CD4-positive, alpha-beta T cell (primary cell): ENCODE measurements at regions not wholly inside any gene's neighbourhood (a gene's known extent, or its start where the extent isn't known, plus 50 kb on each side); places are given as distances from the start of the nearest gene placed in this dataset.

ENCODE experiments used
- ATAC-seq: fragments of 200-7000 bp; cut with Tn5 transposase; one replicate; pipeline ENCODE4 v1.10.0; 2022; ENCODE audit warnings: mild to moderate bottlenecking; ENCODE audit not compliant: poor library complexity
- CTCF ChIA-PET: fragments of 350-600 bp; sonication (Branson Sonifier 250); formaldehyde crosslinking; loops from one replicate; lab custom pipeline; 2021; ENCODE audit warnings: antibody characterized with exemption, inconsistent platforms; lab: Charles Lee
- POLR2A ChIA-PET: fragments of 350-600 bp; sonication (Branson Sonifier 250); formaldehyde crosslinking; loops from one replicate; lab custom pipeline; 2021; ENCODE audit warnings: antibody characterized with exemption, inconsistent platforms; lab: Charles Lee
- DNase-seq, 14 experiments: peaks; one replicate each; pipeline ENCODE4 v3.0.0-alpha.2; 2013 to 2020; ENCODE audit warnings: mixed read lengths in 2 of 14
- H3K27ac ChIP-seq, 2 donors: one replicate each; pipeline versions ENCODE4 v1.5.1 to v1.7.0; 2013; ENCODE audit warnings: low read length in 2 of 2, low read depth in 1 of 2, mild to moderate bottlenecking in 1 of 2
- H3K27me3 ChIP-seq, 2 experiments: 1 replicate in 1 of 2; 2 replicates in 1 of 2; pipeline versions ENCODE4 v1.6.1 to v1.7.0; 2013; ENCODE audit warnings: low read length in 2 of 2, control low read depth in 1 of 2, mild to moderate bottlenecking in 1 of 2, moderate library complexity in 1 of 2; ENCODE audit not compliant: insufficient read depth in 2 of 2, control insufficient read depth in 1 of 2
- H3K36me3 ChIP-seq: one replicate; pipeline ENCODE4 v1.6.1; 2013; ENCODE audit warnings: low read length, control low read depth; ENCODE audit not compliant: insufficient read depth
- H3K4me1 ChIP-seq: one replicate; pipeline ENCODE4 v1.6.1; 2013; ENCODE audit warnings: low read length, control low read depth; ENCODE audit not compliant: insufficient read depth
- H3K4me3 ChIP-seq: one replicate; pipeline ENCODE4 v1.5.1; 2013; ENCODE audit warnings: mild to moderate bottlenecking, low read length, moderate library complexity
- H3K9me3 ChIP-seq, 2 experiments: 1 replicate in 1 of 2; 2 replicates in 1 of 2; pipeline versions ENCODE4 v1.6.1 to v1.7.0; 2013; ENCODE audit warnings: low read length in 2 of 2, mild to moderate bottlenecking in 2 of 2, control low read depth in 1 of 2, moderate library complexity in 1 of 2; ENCODE audit not compliant: control insufficient read depth in 1 of 2, insufficient read depth in 1 of 2
- H3K27ac Mint-ChIP-seq: one replicate; pipeline ENCODE4 v1.8.0; 2020; ENCODE audit warnings: mixed read lengths
- H3K27me3 Mint-ChIP-seq: one replicate; pipeline ENCODE4 v1.8.0; 2021; ENCODE audit warnings: mixed read lengths
- H3K36me3 Mint-ChIP-seq: one replicate; pipeline ENCODE4 v1.8.0; 2021; ENCODE audit warnings: low read depth, mixed read lengths
- H3K4me1 Mint-ChIP-seq: one replicate; pipeline ENCODE4 v1.8.0; 2021; ENCODE audit warnings: low read depth, mixed read lengths
- H3K4me3 Mint-ChIP-seq: one replicate; pipeline ENCODE4 v1.8.0; 2020; ENCODE audit warnings: mild to moderate bottlenecking, mixed read lengths
- H3K9me3 Mint-ChIP-seq: one replicate; pipeline ENCODE4 v1.8.0; 2020; ENCODE audit warnings: mixed read lengths
- CTCF ChIP-seq: fragments of 200-600 bp; IDR thresholded peaks from one replicate; pipeline ENCODE4 v1.8.0; 2022; ENCODE audit warnings: antibody characterized with exemption, mild to moderate bottlenecking
- intact Hi-C, 2 experiments: fragments of 100-400 bp; cut with DNase I in 1 of 2; cut with micrococcal nuclease in 1 of 2; formaldehyde crosslinking; loops; one replicate each; pipeline versions ENCODE4 v1.15.1 to v1.9.0; 2023 to 2025; cut with DNase I, micrococcal nuclease

GRCh38 chr6:113292646-113293422 is 564.3 kb upstream of the MARCKS start:
- Mint-ChIP-seq H3K9me3 (no peaks in the 10 kb centered on the region), H3K36me3 (no peaks in the 10 kb centered on the region), H3K27me3 (no peaks in the 10 kb centered on the region), H3K4me1 (no peaks in the 10 kb centered on the region), H3K27ac (no peak overlapping the region), H3K4me3 (no peak overlapping the region)
- H3K27me3 ChIP-seq: no peaks in the 10 kb centered on the region
- CTCF ChIA-PET: no interaction called here
- H3K36me3 ChIP-seq: no peaks in the 10 kb centered on the region
- no peak for TF ChIP-seq CTCF
- no peak overlapping the region for H3K27ac ChIP-seq
- intact Hi-C loops: no loop called here
- no peak for DNase-seq
- peaks cover 0 to 3% of the 10 kb centered on the region in 2 experiments for H3K9me3 ChIP-seq
- no peaks in the 10 kb centered on the region for H3K4me1 ChIP-seq
- no peak overlapping the region for H3K4me3 ChIP-seq
- no peak for ATAC-seq
- POLR2A ChIA-PET: no interaction called here

GRCh38 chr6:113293423-113293740 is 563.8 kb upstream of the MARCKS start:
- POLR2A ChIA-PET: no interaction called here
- Histone ChIP-seq H3K9me3 (peaks cover 0 to 3% of the 10 kb centered on the region in 2 experiments), H3K36me3 (no peaks in the 10 kb centered on the region), H3K4me3 (no peak overlapping the region), H3K4me1 (no peaks in the 10 kb centered on the region), H3K27me3 (no peaks in the 10 kb centered on the region), H3K27ac (no peak overlapping the region)
- no peaks in the 10 kb centered on the region for H3K36me3 Mint-ChIP-seq
- no peaks in the 10 kb centered on the region for H3K4me1 Mint-ChIP-seq
- TF ChIP-seq CTCF: no peak
- intact Hi-C loops: no loop called here
- DNase-seq (no peak), ATAC-seq (no peak)
- no peaks in the 10 kb centered on the region for H3K27me3 Mint-ChIP-seq
- no peak overlapping the region for H3K27ac Mint-ChIP-seq
- no peaks in the 10 kb centered on the region for H3K9me3 Mint-ChIP-seq
- no peak overlapping the region for H3K4me3 Mint-ChIP-seq
- CTCF ChIA-PET: no interaction called here

GRCh38 chr6:113299531-113299930 is 557.6 kb upstream of the MARCKS start:
- Mint-ChIP-seq H3K9me3 (no peaks in the 10 kb centered on the region), H3K36me3 (no peaks in the 10 kb centered on the region), H3K27me3 (no peaks in the 10 kb centered on the region), H3K4me1 (no peaks in the 10 kb centered on the region), H3K27ac (no peak overlapping the region), H3K4me3 (no peak overlapping the region)
- ChIA-PET POLR2A (no interaction called here), CTCF (no interaction called here)
- no peaks in the 10 kb centered on the region for H3K27me3 ChIP-seq
- H3K36me3 ChIP-seq: no peaks in the 10 kb centered on the region
- TF ChIP-seq CTCF: no peak
- no peaks in the 10 kb centered on the region for H3K4me1 ChIP-seq
- intact Hi-C loops: no loop called here
- no peak for ATAC-seq
- no peak overlapping the region for H3K27ac ChIP-seq
- no peak overlapping the region for H3K4me3 ChIP-seq
- DNase-seq: no peak
- no peaks in the 10 kb centered on the region for H3K9me3 ChIP-seq
